IMR-90 (cell line): ENCODE measurements at regions not wholly inside any gene's neighbourhood (a gene's known extent, or its start where the extent isn't known, plus 50 kb on each side); places are given as distances from the start of the nearest gene placed in this dataset.

ENCODE experiments used
- ATAC-seq: fragments of 200-7000 bp; cut with Tn5 transposase; 2 replicates; pipeline ENCODE4 v1.9.1; 2020; ENCODE audit warnings: low read depth, mild to moderate bottlenecking, moderate library complexity
- BruUV-seq: library from RNA; stranded (reverse); fragments of 400-500 nt; replicated peaks from 2 replicates; lab custom pipeline; 2021; lab: Mats Ljungman, UMichigan
- CTCF ChIA-PET: fragments of 300-600 bp; formaldehyde crosslinking; extraction: SDS; loops from one replicate; lab custom pipeline; 2021; ENCODE audit warnings: antibody characterized with exemption; lab: Yijun Ruan, JAX
- POLR2A ChIA-PET: fragments of 300-600 bp; sonication (Branson Sonifier 250); formaldehyde crosslinking; loops from one replicate; lab custom pipeline; 2022; ENCODE audit warnings: antibody characterized with exemption; ENCODE audit not compliant: unreplicated experiment; lab: Charles Lee
- DNase-seq: peaks from one replicate; pipeline ENCODE4 v3.0.0; 2013
- H2AFZ ChIP-seq: replicated peaks from 2 replicates; pipeline ENCODE3; 2013; ENCODE audit warnings: low read length, mild to moderate bottlenecking; ENCODE audit not compliant: poor library complexity
- H2AK5ac ChIP-seq: 2 replicates; pipeline ENCODE4 v1.6.1; 2013; ENCODE audit warnings: low read depth, low read length, inconsistent platforms
- H2AK9ac ChIP-seq: replicated peaks from 2 replicates; pipeline ENCODE3; 2013; ENCODE audit warnings: mild to moderate bottlenecking, low read depth, low read length, moderate library complexity; ENCODE audit not compliant: poor library complexity
- H2BK120ac ChIP-seq: 2 replicates; pipeline ENCODE4 v1.6.1; 2013; ENCODE audit warnings: low read depth, low read length, inconsistent platforms
- H2BK15ac ChIP-seq: 3 replicates; pipeline ENCODE4 v1.6.1; 2013; ENCODE audit warnings: low read depth, low read length, inconsistent platforms
- H2BK20ac ChIP-seq: 2 replicates; pipeline ENCODE4 v1.6.1; 2013; ENCODE audit warnings: low read depth, mild to moderate bottlenecking, inconsistent platforms, low read length, moderate library complexity
- H2BK5ac ChIP-seq: 2 replicates; pipeline ENCODE4 v1.6.1; 2013; ENCODE audit warnings: mild to moderate bottlenecking, low read depth, low read length, inconsistent platforms; ENCODE audit not compliant: poor library complexity, severe bottlenecking
- H3K14ac ChIP-seq: replicated peaks from 2 replicates; pipeline ENCODE4 v1.6.1; 2013; ENCODE audit warnings: low read depth, low read length, inconsistent platforms
- H3K18ac ChIP-seq: 2 replicates; pipeline ENCODE4 v1.6.1; 2013; ENCODE audit warnings: low read depth, low read length, control low read depth
- H3K23ac ChIP-seq: 2 replicates; pipeline ENCODE4 v1.6.1; 2013; ENCODE audit warnings: low read depth, low read length, inconsistent platforms
- H3K27ac ChIP-seq: 2 replicates; pipeline ENCODE4 v1.5.1; 2013; ENCODE audit warnings: mild to moderate bottlenecking, control low read depth, low read length; ENCODE audit not compliant: insufficient read depth
- H3K27me3 ChIP-seq: 2 replicates; pipeline ENCODE4 v1.6.1; 2013; ENCODE audit warnings: low read length; ENCODE audit not compliant: control insufficient read depth, insufficient read depth
- H3K36me3 ChIP-seq: 2 replicates; pipeline ENCODE4 v1.6.1; 2013; ENCODE audit warnings: low read length, mixed read lengths; ENCODE audit not compliant: control insufficient read depth, insufficient read depth
- H3K4ac ChIP-seq: 2 replicates; pipeline ENCODE4 v1.6.1; 2013; ENCODE audit warnings: low read depth, low read length, inconsistent platforms
- H3K4me1 ChIP-seq: 2 replicates; pipeline ENCODE4 v1.6.1; 2013; ENCODE audit warnings: low read length, mixed read lengths; ENCODE audit not compliant: control insufficient read depth, insufficient read depth
- H3K4me2 ChIP-seq: 2 replicates; pipeline ENCODE4 v1.6.1; 2013; ENCODE audit warnings: low read depth, mild to moderate bottlenecking, control low read depth, low read length, moderate library complexity
- H3K4me3 ChIP-seq: 2 replicates; pipeline ENCODE4 v1.5.1; 2013; ENCODE audit warnings: low read depth, mild to moderate bottlenecking, control low read depth, low read length, moderate library complexity; ENCODE audit not compliant: insufficient read depth
- H3K56ac ChIP-seq: 2 replicates; pipeline ENCODE4 v1.6.1; 2013; ENCODE audit warnings: low read length, inconsistent platforms; ENCODE audit not compliant: insufficient read depth; ENCODE audit errors: extremely low read depth
- H3K79me1 ChIP-seq, 2 experiments: 2 replicates each; pipeline ENCODE4 v1.6.1; 2013; ENCODE audit warnings: low read length in 2 of 2, inconsistent platforms in 1 of 2, low read depth in 1 of 2
- H3K9ac ChIP-seq: 2 replicates; pipeline ENCODE4 v1.6.1; 2013; ENCODE audit warnings: low read depth, low read length, control low read depth
- H3K9me1 ChIP-seq: 2 replicates; pipeline ENCODE4 v1.6.1; 2013; ENCODE audit warnings: low read length, inconsistent platforms; ENCODE audit not compliant: insufficient read depth
- H3K9me3 ChIP-seq: 2 replicates; pipeline ENCODE4 v1.6.1; 2013; ENCODE audit warnings: low read length; ENCODE audit not compliant: control insufficient read depth, insufficient read depth
- H4K20me1 ChIP-seq: 2 replicates; pipeline ENCODE4 v1.6.1; 2013; ENCODE audit warnings: low read length, inconsistent platforms; ENCODE audit not compliant: insufficient read depth
- H4K5ac ChIP-seq: 2 replicates; pipeline ENCODE4 v1.6.1; 2013; ENCODE audit warnings: mild to moderate bottlenecking, low read depth, low read length, control low read depth
- H4K8ac ChIP-seq, 2 experiments: 2 replicates each; pipeline ENCODE4 v1.6.1; 2013; ENCODE audit warnings: low read depth in 2 of 2, low read length in 2 of 2, control low read depth in 1 of 2, inconsistent platforms in 1 of 2
- H4K91ac ChIP-seq: 2 replicates; pipeline ENCODE4 v1.6.1; 2013; ENCODE audit warnings: low read depth, low read length, inconsistent platforms; ENCODE audit not compliant: insufficient read depth
- BHLHE40 ChIP-seq: fragments of 150-350 bp; IDR thresholded peaks from 2 replicates; pipeline ENCODE4 v1.6.1; 2016; ENCODE audit warnings: mild to moderate bottlenecking, low read depth, low read length
- CEBPB ChIP-seq: IDR thresholded peaks from 2 replicates; pipeline ENCODE4 v1.6.1; 2012; ENCODE audit warnings: low read depth, low read length, improper control_type of control experiment
- CHD1 ChIP-seq: IDR thresholded peaks from 2 replicates; pipeline ENCODE4 v1.6.1; 2012; ENCODE audit warnings: low read depth, low read length, improper control_type of control experiment
- FOS ChIP-seq: fragments of 150-350 bp; IDR thresholded peaks from 2 replicates; pipeline ENCODE4 v1.6.1; 2016; ENCODE audit warnings: low read depth, low read length
- MAFK ChIP-seq: IDR thresholded peaks from 2 replicates; pipeline ENCODE4 v1.6.1; 2012; ENCODE audit warnings: low read depth, low read length, improper control_type of control experiment
- MAZ ChIP-seq: IDR thresholded peaks from 2 replicates; pipeline ENCODE4 v1.6.1; 2012; ENCODE audit warnings: low read depth, mild to moderate bottlenecking, low read length, improper control_type of control experiment, moderate library complexity, borderline replicate concordance
- MXI1 ChIP-seq: IDR thresholded peaks from 2 replicates; pipeline ENCODE4 v1.6.1; 2012; ENCODE audit warnings: low read depth, mild to moderate bottlenecking, low read length, moderate library complexity, borderline replicate concordance
- NFE2L2 ChIP-seq: fragments of 150-350 bp; IDR thresholded peaks from 2 replicates; pipeline ENCODE4 v1.6.1; 2016; ENCODE audit warnings: low read depth, mild to moderate bottlenecking, low read length
- POLR2A ChIP-seq: IDR thresholded peaks from 2 replicates; pipeline ENCODE4 v1.6.1; 2012; ENCODE audit warnings: mild to moderate bottlenecking, low read depth, low read length
- RCOR1 ChIP-seq: IDR thresholded peaks from 2 replicates; pipeline ENCODE4 v1.6.1; 2012; ENCODE audit warnings: mild to moderate bottlenecking, low read length, improper control_type of control experiment; ENCODE audit not compliant: insufficient replicate concordance
- SMC3 ChIP-seq: fragments of 150-350 bp; IDR thresholded peaks from 2 replicates; pipeline ENCODE4 v1.6.1; 2016; ENCODE audit warnings: low read depth, mild to moderate bottlenecking, antibody characterized with exemption, low read length, moderate library complexity
- dilution Hi-C: fragments of 300-500 bp; cut with HindIII; formaldehyde crosslinking; loops from one replicate; pipeline ENCODE4 v1.14.3; 2018; ENCODE audit warnings: low sequenced_read_pairs; ENCODE audit not compliant: unreplicated experiment
- in situ Hi-C: fragments of 300-500 bp; cut with MboI; formaldehyde crosslinking; loops from 3 replicates; pipeline ENCODE4 v1.14.3; 2019; ENCODE audit warnings: low sequenced_read_pairs, inconsistent platforms, mixed read lengths
- intact Hi-C: fragments of 100-400 bp; cut with micrococcal nuclease; formaldehyde crosslinking; loops from 2 replicates; pipeline ENCODE4 v1.10.0; 2022
- TF ChIP-seq, protein P1 (sequence below): fragments of 150-350 bp; IDR thresholded peaks from 2 replicates; pipeline ENCODE4 v1.6.1; 2016; ENCODE audit warnings: low read depth, mild to moderate bottlenecking, low read length, moderate library complexity, borderline replicate concordance
- TF ChIP-seq, protein P2 (sequence below): fragments of 150-350 bp; IDR thresholded peaks from 2 replicates; pipeline ENCODE4 v1.6.1; 2017; ENCODE audit warnings: mild to moderate bottlenecking, antibody characterized with exemption, low read length, low read depth

- H3K79me1 ChIP-seq, result no peaks in the 10 kb centered on the region
- ATAC-seq (no peak), DNase-seq (no peak)
- dilution Hi-C loops (no loop called here), intact Hi-C loops (no loop called here), in situ Hi-C loops (no loop called here)
- BruUV-seq, result no TSS peak
- H3K4me1 ChIP-seq, result peaks cover 2% of the 10 kb centered on the region; the same call in 1 of the 2 replicates
- H2BK15ac ChIP-seq, result no peak overlapping the region
- H4K91ac ChIP-seq, result no peak overlapping the region
- H3K4me2 ChIP-seq, result no peak overlapping the region
- H3K14ac ChIP-seq, result no peak overlapping the region
- H4K8ac ChIP-seq, result no peak overlapping the region
- no peaks in the 10 kb centered on the region for H4K20me1 ChIP-seq
- H2AK9ac ChIP-seq, result no peak overlapping the region
- ChIA-PET POLR2A (no interaction called here), CTCF (interaction anchor here (0.6 kb wide), 1 partner anchor 272 kb away, joined by 3 read pairs; no protein-coding TSS in a partner anchor)
- H3K27me3 ChIP-seq, result no peaks in the 10 kb centered on the region
- H2AFZ ChIP-seq, result no peak overlapping the region
- no peak overlapping the region for H2BK120ac ChIP-seq
- no peak overlapping the region for H2BK20ac ChIP-seq
- H2AK5ac ChIP-seq, result no peak overlapping the region
- no peak overlapping the region for H2BK5ac ChIP-seq
- H3K9me1 ChIP-seq, result no peaks in the 10 kb centered on the region
- no peak overlapping the region for H3K9ac ChIP-seq
- H3K56ac ChIP-seq, result no peak overlapping the region
- no peak overlapping the region for H3K4ac ChIP-seq
- H3K27ac ChIP-seq, result no peak overlapping the region
- no peak overlapping the region for H3K18ac ChIP-seq
- H3K9me3 ChIP-seq, result 0 out of 2 replicates have a peak, but pooled peaks cover 4% of the 10 kb centered on the region
- H3K4me3 ChIP-seq, result no peak overlapping the region
- TF ChIP-seq, protein P1, sequence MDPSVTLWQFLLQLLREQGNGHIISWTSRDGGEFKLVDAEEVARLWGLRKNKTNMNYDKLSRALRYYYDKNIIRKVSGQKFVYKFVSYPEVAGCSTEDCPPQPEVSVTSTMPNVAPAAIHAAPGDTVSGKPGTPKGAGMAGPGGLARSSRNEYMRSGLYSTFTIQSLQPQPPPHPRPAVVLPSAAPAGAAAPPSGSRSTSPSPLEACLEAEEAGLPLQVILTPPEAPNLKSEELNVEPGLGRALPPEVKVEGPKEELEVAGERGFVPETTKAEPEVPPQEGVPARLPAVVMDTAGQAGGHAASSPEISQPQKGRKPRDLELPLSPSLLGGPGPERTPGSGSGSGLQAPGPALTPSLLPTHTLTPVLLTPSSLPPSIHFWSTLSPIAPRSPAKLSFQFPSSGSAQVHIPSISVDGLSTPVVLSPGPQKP, result no peak
- TF ChIP-seq MXI1 (no peak), BHLHE40 (no peak), CEBPB (no peak), MAFK (no peak), SMC3 (no peak), FOS (no peak), MAZ (no peak), NFE2L2 (no peak), POLR2A (no peak), RCOR1 (no peak), CHD1 (no peak)
- TF ChIP-seq, protein P2, sequence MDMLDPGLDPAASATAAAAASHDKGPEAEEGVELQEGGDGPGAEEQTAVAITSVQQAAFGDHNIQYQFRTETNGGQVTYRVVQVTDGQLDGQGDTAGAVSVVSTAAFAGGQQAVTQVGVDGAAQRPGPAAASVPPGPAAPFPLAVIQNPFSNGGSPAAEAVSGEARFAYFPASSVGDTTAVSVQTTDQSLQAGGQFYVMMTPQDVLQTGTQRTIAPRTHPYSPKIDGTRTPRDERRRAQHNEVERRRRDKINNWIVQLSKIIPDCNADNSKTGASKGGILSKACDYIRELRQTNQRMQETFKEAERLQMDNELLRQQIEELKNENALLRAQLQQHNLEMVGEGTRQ, result no peak
- no peak overlapping the region for H4K5ac ChIP-seq
- no peak overlapping the region for H3K23ac ChIP-seq
- no peaks in the 10 kb centered on the region for H3K36me3 ChIP-seq
Observed at GRCh38 chr1:183753464-183753891, 51.4 kb upstream of the RGL1 start.
